ENCODE measurements at regions not wholly inside any gene's neighbourhood (a gene's known extent, or its start where the extent isn't known, plus 50 kb on each side); places are given as distances from the start of the nearest gene placed in this dataset.

DNA sequence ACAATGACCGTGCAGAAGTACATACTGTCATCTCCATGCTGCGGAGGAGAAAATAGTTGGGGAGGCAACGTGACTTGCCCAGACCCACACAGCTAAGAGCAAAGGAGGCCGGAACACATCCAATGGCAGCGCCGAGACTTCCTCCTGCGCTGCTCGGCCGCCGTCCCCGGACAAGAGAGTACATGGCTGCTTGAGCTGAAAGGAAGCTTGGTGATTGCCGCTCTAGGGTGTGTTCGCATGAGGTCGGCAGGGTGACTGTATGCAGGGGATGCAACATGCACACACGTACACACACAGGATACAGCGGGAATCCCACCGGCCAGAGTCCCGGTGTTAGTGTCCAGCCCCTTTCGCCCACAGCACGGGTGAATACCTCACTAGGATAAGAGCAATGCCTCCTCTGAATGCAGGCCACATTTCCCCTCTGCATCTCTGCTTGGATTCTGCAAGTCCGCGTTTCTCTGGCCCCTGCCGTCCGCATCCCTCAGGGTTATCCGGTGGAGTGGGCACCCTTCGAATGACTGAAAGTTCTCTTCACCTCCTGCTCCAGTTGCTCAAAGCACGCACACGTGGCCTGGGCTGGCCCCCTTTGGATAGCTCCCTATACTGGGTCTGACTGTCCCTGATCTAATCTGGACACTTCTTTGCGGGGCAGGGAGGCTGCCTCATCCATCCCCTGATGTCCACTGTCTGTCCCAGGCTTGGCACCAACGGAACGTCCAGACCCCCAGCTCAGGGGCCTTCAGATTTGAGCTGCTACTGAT lies 78.8 kb downstream of the GSC start:
- WGBS (ENCODE audit: insufficient coverage, low coverage, low lambda C conversion rate, missing lambda C conversion rate), result 60% methylated on average over 3 of the region's 31 CpGs
- no peak for DNase-seq
- intact Hi-C loops (cut with DNase I), result no loop called here
- no peak for ATAC-seq
- no peak overlapping the region for H3K4me3 ChIP-seq
- no peaks in the 10 kb centered on the region for H3K9me3 ChIP-seq
- no peaks in the 10 kb centered on the region for H3K36me3 ChIP-seq
- H3K4me1 ChIP-seq, result no peaks in the 10 kb centered on the region
- TF ChIP-seq, protein P1, sequence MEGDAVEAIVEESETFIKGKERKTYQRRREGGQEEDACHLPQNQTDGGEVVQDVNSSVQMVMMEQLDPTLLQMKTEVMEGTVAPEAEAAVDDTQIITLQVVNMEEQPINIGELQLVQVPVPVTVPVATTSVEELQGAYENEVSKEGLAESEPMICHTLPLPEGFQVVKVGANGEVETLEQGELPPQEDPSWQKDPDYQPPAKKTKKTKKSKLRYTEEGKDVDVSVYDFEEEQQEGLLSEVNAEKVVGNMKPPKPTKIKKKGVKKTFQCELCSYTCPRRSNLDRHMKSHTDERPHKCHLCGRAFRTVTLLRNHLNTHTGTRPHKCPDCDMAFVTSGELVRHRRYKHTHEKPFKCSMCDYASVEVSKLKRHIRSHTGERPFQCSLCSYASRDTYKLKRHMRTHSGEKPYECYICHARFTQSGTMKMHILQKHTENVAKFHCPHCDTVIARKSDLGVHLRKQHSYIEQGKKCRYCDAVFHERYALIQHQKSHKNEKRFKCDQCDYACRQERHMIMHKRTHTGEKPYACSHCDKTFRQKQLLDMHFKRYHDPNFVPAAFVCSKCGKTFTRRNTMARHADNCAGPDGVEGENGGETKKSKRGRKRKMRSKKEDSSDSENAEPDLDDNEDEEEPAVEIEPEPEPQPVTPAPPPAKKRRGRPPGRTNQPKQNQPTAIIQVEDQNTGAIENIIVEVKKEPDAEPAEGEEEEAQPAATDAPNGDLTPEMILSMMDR (IDR thresholded peaks at IDR 0.05), result no peak
- TF ChIP-seq POLR2A (IDR thresholded peaks at IDR 0.05), result no peak
- no peaks in the 10 kb centered on the region for H3K27me3 ChIP-seq
- H3K27ac ChIP-seq, result no peak overlapping the region

DNA sequence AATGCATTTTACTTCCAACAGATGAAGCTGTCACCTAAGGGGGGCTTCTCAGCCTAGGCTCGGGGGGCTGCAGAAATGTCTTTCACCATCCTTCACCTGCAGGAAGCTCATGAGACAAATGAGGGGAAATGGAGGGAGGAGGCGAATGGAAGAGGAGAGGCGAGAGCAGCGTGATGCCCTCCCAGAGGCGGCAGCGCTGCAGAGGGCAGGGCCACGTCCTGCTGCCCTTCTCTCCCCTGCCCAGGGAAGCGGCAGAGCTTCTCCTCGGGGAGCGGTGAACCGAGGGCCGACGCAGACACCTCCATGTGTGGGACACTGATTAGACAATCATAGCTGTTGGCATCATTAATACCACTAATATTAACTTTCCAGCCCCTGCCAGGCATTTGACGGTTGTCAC lies 78.3 kb downstream of the SERPINA3 start:
- intact Hi-C loops (cut with DNase I), result no loop called here
- ATAC-seq (no peak), DNase-seq (no peak)
- H3K27ac ChIP-seq, result no peak overlapping the region
- 69% methylated on average over 7 of the region's 14 CpGs for WGBS (ENCODE audit: insufficient coverage, low coverage, low lambda C conversion rate, missing lambda C conversion rate)
- no peak overlapping the region for H3K4me3 ChIP-seq
- H3K4me1 ChIP-seq, result no peaks in the 10 kb centered on the region
- H3K27me3 ChIP-seq, result no peaks in the 10 kb centered on the region
- no peaks in the 10 kb centered on the region for H3K36me3 ChIP-seq
- H3K9me3 ChIP-seq, result no peaks in the 10 kb centered on the region
- no peak for TF ChIP-seq POLR2A (IDR thresholded peaks at IDR 0.05)
- TF ChIP-seq, protein P1 (IDR thresholded peaks at IDR 0.05), result no peak

DNA sequence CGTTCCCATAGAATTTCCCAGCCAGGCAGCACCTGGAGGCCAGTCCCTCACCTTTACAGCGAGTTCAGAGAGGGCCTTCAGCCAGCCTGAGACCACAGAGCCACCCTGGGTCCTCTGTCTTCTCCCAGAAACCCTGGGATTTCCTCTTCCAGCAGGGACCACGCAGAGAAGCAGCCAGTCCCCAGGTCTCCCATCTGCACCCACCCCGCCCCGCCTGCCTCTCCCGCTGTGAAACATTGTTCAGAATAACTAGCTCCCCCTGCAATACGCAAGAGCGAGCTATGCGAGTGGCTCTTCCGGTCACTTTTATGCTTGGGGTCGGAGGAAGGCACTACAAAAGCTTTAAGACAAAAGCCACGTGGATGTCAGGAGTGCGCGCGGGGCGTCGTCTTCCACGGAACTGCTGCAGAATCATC lies 77.8 kb downstream of the SERPINA3 start:
- H3K9me3 ChIP-seq, result no peaks in the 10 kb centered on the region
- DNase-seq (no peak), ATAC-seq (no peak)
- no peaks in the 10 kb centered on the region for H3K27me3 ChIP-seq
- WGBS (ENCODE audit: insufficient coverage, low coverage, low lambda C conversion rate, missing lambda C conversion rate), result 39% methylated on average over 4 of the region's 18 CpGs
- no peak overlapping the region for H3K27ac ChIP-seq
- H3K4me1 ChIP-seq, result no peaks in the 10 kb centered on the region
- intact Hi-C loops (cut with DNase I), result no loop called here
- TF ChIP-seq, protein P1 (IDR thresholded peaks at IDR 0.05), result no peak
- no peak for TF ChIP-seq POLR2A (IDR thresholded peaks at IDR 0.05)
- H3K36me3 ChIP-seq, result no peaks in the 10 kb centered on the region
- no peak overlapping the region for H3K4me3 ChIP-seq

DNA sequence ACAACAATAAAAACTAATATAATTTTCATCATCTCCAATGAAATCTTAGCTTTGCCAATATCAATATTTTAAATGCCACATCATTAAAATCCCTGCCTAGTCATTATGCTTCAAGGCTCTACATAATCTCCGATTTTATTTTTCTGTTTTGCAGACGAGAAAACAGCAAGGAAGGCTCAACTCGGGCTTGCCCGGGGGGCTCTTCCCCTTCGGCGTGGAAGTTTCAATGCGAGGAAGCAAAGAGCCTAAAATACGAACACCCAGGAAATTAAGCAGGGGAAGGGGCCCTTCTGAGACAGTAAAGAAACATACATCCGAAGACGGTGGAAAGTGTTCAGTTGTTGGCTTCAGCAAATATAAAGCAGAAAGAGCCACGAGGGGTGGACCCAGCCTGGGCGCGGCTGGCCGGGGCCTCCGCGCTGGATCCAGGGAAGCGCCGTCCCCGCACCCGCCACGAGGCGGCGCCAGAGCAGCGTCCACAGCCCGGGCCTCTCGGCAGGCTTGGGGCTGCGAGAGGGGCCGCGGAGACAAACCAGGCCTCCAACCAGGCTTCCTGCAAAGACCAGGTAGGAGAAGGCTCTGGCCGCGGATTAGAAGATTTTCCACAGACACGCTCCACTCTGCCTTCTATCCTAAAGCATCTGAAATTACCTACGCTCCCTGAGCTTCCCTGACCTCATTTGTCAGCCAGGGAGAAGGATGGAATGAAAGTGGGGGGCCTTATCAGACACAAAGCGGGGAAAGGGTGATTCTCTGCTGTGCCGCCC lies 77.2 kb downstream of the SERPINA3 start:
- Histone ChIP-seq H3K36me3 (no peaks in the 10 kb centered on the region), H3K4me3 (no peak overlapping the region), H3K4me1 (no peaks in the 10 kb centered on the region), H3K9me3 (no peaks in the 10 kb centered on the region), H3K27me3 (no peaks in the 10 kb centered on the region), H3K27ac (no peak overlapping the region)
- ATAC-seq (peak; percentile 94 to 99 (median 98)), DNase-seq (peak; percentile 62 to 68 (median 66))
- TF ChIP-seq, protein P1 (IDR thresholded peaks at IDR 0.05), result peak in 3 of 4 donors; percentile 92 to 99 (median 98)
- TF ChIP-seq POLR2A (IDR thresholded peaks at IDR 0.05), result no peak
- intact Hi-C loops (cut with DNase I), result no loop called here
- WGBS (ENCODE audit: insufficient coverage, low coverage, low lambda C conversion rate, missing lambda C conversion rate), result 12% methylated on average over 11 of the region's 35 CpGs
